GM21360 (cell line): ENCODE measurements at regions not wholly inside any gene's neighbourhood (a gene's known extent, or its start where the extent isn't known, plus 50 kb on each side); places are given as distances from the start of the nearest gene placed in this dataset.

Source experiments
- ATAC-seq: cut with Tn5 transposase; IDR thresholded peaks from one replicate; pipeline ENCODE4 v1.9.1; 2021; ENCODE audit warnings: mild to moderate bottlenecking, moderate library complexity; ENCODE audit not compliant: unreplicated experiment

DNA sequence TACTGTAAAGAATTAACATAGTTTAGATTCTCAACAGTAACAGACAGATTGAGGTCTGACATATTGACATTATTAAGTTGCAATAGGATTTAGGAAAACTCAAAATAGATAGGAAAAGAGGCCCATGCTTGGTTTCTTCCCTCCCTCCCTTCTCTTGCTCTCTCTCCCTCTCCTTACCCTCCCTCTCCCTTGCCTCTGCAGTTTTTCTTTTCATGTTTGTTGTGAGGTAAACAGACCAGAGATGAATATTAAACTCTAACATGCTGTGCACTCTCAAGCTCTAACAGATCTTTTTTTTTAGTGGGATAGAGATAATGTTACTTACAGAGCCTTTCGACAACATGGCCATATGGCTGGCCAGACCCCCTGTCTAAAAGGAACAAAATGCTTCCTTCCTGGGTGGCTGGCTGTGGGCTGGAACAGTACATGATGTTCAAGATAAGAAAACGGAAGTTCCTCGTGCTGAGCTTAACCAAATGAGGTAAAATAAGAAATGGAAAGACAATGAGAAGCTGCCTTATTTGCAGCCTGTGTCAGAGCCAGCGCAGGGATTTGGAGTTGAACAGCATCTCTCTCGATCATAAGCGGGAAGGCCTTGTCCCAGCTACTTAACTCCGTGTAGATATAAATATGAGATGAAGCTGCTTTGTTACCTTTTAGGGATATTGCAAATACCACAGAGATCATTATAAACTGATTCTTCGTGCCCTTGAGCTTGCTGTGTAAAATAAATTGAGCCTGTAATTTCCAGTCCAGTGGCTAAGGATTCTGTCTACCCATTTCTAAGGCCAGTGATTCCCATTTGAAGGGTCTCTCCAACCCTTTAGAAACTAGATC is 391.9 kb upstream of the NPVF start:
- no peak for ATAC-seq

DNA sequence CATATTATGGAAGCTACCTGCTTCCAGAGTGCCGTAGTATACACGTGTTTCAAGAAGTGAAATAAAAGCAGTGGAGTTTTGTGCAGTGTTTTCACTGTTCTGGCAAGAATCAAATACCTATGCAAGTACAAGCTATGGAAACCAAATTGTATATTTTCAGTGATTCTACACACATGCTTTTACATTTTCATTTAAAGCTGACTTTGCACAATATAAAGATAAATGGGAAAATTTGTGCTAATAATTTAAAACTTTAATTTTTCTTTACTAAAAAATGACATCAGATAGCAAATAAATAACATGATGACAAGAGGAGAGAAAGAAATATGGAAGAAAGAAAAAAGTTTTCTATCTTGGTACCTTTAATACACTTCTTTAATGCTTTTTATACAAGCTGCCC is 393.7 kb upstream of the NPVF start:
- ATAC-seq: no peak

DNA sequence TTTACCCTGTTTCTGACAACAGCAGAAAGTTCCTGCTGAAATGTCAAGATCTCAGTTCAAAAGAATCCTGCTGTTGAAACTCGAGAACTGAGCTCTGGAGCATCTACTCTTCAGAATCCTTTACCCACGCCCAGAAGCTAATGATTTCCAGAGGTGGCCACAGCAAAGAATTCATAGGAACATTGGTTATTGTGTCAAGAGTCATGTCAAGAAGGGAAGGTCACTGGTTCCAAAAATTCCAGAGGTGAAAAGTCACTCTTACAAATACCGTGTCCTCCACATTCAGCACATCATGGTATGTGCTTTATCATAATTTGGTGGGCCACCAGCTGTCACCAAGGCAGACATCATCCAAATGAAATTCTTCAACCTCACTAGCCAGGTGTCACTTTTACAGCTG is 394.4 kb upstream of the NPVF start:
- ATAC-seq: no peak

DNA sequence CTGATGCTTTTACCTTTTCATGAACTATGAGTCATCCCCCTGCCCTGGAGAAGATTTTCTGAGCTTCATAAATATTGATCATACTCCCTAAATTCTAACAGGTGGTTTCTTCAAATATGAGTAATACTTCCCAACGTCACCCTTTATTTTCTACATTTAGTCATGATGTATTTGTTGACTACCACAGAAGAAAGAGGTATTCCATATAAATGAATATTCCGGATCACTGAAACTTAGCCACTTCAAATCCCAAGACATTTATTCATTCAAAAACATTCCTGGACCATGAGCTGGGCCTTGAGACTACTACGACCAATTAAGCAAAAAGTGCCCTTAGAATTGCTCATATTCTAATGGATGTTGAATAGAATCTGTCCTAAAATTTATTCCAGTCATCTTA is 395.8 kb upstream of the NPVF start:
- ATAC-seq: no peak

DNA sequence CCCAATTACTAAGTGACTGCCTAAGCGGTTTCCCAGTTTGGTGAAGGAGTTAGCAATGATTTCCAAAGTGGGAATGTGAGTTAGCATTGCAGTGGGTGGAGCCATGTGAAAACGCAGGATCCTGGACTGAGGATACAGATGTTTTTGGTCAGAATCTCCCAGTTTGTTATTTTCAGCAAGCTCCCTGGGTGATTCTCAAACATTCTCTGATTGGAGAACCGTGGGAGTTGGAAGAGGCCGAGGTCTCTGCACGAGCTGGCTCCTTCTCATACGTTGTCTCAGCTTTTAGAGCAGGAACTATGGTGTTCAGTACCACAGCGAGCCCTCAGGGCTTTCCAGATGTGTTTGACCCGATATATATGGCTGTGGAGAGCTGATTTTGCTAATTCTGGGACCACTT is 396.5 kb upstream of the NPVF start:
- no peak for ATAC-seq

DNA sequence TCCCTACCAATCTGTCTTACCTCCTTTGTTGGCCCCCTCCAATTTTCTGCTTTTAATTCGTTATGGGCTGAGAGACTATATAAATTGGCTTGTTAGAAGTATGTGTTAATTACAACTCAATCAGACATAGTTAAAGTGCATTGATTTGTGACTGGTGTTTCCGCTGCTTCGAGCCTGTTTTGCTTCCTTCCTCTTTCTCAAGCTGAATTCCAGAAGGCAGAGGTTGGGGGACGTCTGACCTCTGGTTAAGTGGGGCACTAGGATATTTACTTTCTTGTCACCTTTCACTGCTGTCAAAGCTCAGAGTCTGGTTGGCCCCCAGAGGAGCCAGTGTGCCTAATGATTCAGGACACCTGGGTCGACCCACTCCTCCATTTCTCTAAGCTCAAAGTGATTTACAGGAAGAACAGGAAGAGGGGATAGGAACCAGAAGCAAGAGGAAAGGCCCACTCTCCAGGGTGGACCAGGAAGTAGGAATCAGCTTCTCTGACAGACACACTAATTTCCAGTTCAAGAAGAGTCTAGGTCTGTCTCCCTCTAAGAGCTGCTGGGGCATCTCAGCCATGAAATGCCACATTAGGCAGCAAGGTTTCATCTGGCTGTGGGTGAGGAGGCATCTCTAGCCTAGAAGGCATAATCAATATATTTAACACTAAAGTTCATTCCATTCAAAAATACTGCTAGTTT is 397.2 kb upstream of the NPVF start:
- no peak for ATAC-seq

DNA sequence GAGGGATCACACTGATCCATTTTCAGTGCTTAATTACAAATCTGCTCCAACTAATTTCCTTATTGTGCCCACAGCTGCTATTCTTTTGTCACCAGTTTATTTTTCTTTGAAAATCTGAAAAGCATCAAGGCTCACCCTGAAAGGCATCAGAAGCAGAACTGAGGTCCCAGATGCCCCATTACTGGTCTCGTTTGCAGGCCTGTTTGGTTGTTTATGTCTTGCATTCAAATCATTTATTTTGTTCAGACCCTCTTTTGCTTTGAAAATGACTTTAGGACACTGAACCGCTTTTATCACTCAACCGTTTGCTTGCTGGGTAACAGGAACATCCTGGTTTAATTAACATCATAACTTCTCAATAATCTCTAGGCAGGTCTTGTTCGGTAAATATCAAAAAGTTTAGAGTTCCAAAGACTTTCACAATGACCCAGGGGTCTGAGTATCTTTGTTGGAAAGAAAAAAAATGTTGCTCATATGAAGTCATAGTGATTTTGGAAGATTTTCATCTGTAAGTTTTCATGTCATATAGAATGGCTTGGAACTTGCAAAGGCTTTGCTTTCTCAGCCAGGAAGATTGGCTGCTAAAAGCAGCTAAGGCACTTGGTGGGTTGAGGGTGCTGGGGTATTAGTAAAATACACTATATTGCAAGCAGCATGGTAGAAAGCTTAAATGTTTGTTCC is 398.3 kb upstream of the NPVF start:
- ATAC-seq: no peak

DNA sequence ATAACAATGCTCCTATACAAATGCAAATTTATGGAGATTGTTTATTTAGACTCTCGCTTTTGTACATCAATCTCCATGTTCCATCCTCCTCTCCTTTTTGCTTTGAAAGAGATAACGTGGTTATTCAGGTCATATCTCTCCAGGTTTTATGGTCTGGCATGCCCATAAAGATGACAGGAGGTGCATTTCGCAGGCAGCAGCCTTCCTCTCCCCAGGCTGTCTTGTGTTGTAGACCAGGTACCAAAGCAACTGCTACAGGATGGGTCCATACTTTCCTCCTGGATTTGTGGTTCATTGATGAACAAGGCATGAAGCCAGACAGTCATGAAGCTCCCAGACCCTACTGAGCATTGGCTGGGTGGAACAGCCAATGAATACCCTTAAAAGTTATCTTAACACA is 400.2 kb upstream of the NPVF start:
- ATAC-seq: no peak

DNA sequence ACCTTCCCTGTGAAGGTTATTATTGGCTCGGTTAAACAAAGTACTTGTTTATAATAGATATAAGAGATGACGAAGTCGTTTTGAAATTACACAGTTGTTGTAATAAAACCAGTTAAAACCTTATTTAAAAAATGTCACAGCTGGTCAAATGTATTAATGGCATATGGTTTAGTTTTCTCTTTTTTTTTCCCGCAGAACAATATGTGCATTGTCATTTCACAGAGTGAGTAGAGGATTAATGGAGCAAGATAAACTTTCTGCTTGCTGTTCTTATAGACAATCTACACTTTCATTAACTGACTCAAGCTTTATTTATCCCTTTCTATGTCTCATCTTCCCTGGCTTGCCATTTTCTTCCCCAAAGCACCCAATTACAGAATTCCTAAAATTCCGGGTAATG is 404.3 kb upstream of the NPVF start:
- ATAC-seq: no peak

DNA sequence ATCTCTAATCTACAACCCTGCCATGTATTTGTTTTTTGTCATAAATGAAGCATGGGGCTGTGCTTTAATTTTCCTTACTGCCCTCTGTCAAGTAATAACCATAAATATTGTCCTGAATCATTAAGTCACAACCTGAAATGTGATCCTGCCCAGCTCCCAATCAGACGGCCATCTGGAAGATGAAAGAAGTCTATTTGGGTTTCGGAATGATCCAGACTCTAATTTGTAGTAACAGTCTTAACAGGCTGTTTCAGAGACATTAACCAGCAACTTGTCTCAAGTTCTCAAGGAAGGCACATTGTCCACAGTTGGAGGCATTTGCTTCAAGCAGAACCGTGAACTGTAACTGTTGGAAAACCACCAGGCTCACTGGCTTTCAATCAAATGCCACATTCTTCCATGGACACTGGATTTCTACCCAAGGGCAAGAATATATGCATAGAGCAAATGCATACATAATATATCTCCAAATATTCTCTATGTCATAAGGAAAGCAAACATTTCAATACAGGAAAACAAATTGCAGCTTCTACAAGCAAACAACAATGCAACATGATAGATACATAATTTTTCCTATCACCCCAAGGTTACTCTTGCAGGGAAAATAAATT is 405.2 kb upstream of the NPVF start:
- ATAC-seq: no peak

DNA sequence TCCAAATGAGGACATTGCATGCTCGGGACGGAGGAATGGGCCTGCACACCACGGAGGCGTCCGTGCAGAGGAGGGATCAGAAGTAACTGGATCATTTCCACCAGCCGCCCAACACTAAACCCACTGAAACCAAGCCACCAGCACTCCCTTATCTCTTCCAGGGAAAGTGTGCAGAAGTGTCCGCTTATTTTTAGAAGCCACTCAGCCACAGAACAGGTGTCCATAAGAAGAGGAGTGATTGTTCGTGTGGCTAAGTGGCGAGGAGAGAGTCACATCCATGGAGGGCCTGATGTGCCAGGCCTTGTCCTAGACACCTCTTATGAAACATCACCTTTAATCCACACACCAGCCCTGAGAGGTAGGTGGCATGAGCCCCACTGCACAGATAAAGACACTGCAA is 407.9 kb upstream of the NPVF start:
- no peak for ATAC-seq

DNA sequence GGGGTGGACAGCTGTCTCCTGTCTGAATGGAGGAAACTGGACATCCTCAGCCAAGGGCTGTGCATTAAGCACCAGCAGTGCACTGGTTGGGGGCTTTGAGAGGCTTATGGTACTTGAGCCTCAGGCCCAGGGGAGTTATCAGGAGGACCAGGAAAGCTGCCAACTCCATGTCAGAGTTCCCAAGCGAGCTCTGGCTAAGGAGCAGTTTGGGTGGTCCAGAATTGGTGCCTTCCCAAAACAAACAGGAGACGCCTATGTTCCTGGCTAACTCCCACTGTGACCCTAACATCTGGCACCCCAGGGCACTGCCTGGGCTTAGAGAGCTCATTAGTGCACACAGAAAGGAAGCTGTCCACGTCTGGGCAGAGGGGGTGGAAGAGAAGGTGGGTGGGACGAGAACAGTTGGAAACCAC is 408.6 kb upstream of the NPVF start:
- no peak for ATAC-seq

DNA sequence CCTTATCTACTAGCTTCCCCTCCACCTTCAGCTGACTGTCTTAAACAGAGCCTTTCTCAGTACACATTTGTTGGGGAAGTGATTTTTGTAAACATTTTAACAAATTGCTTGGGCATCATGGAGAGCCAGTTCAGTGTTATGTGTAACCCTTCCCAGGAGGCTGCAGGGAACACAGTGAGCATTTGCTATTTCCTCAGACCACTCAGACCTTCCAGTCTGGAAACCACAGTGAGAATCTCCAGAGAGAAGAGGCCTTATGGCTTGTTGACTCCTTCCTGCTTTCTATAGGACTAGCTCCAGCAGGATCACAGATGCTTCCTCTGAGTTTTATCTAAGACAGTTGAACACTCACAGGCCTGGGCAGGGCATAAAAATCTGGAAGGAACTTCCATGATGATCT is 409.8 kb upstream of the NPVF start:
- no peak for ATAC-seq

DNA sequence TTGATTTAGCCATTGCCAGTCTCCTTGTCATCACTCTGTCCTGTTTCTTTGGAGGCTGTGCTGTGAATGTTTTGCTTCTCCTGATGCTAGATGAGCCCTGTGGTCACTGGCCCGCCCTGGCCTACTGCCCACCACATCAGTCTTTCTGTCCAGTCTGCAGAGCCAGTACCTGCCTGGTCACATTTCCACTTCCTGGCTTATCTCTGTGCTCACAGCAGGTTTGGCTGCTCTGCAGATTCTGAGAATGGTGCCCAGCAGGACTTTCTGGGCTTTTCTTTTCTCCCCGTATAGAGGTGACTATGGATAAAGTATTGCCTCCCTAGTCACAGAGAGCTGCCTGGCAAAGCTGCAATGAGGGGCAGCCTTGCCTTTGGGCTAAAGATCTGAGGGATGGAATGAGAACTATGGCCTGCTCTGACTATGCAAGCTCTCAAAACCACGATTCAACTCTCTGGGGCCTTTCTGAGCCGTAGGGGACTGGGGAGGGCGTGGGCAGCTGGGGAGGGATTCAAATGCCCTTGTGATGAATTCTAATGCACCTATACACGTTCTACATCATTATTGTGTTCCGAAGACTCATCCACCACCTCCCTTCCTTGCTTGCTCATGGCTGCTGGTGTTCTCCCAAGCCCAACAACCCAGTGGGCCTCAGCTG is 410.4 kb upstream of the NPVF start:
- no peak for ATAC-seq

DNA sequence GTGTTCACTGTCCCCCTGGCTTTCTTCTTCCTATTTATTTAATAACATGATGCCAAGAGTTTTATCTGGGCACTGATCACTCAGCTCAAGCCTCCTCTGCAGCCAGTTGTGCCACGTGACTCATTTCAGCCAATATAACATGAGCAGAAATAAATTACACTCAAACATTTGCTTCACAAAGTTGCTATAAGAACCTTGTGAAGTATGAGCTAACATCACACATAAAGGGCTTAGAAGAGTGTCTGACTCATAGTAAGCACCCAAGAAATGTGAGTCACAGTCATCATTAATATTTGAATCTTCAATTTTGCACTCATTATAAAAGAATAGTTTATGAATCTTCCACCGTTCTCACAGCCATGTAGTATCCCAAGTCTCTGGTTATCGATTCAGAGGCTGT is 414.6 kb upstream of the NPVF start:
- no peak for ATAC-seq

DNA sequence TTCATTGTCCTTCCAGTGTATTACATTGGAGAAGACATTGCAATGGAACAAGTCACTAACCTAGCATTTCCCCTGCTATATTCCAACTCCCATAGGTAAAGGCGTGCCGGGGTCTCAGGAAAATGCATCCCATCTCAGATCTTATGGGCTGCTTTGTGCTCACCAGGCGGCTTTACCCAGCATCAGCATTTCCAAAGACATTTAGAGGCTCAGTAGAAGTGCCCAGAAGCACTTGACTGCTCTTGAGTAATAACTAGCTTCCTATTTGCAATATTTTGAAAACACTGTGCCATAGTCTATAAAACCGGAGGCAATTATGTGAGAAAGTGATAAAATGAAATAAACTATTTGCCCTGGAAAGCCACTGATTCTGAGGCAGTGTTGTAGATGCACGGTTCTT is 415.0 kb upstream of the NPVF start:
- ATAC-seq: no peak

DNA sequence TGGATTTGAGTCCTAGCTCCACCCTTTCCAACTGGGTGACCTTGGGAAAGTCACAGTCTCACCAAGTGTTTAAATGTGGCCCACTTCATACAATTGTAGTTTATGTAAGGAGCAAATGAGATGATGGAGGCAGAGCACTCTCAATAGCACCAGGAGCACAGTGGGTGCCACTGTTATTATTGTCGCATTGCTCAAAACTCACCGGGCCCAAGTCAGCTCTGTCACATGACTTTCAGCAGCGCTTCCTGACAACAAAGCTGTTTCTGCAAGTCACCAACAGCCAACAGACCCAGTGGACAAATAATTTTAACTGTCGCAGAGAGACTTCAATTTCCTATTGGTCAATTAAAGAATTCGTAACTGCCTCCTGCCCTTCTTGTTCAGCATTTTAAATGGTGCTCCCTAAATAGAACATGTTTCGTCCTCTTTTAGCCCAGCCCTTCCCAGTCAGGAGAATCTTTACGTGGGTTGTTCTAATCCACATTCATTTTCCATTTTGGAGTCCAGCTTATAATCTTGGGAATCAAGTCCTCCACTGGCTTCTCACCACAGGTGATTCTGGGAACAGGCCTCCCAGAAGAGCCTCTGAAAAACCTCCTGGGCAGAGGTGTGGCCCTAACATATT is 415.6 kb upstream of the NPVF start:
- no peak for ATAC-seq

DNA sequence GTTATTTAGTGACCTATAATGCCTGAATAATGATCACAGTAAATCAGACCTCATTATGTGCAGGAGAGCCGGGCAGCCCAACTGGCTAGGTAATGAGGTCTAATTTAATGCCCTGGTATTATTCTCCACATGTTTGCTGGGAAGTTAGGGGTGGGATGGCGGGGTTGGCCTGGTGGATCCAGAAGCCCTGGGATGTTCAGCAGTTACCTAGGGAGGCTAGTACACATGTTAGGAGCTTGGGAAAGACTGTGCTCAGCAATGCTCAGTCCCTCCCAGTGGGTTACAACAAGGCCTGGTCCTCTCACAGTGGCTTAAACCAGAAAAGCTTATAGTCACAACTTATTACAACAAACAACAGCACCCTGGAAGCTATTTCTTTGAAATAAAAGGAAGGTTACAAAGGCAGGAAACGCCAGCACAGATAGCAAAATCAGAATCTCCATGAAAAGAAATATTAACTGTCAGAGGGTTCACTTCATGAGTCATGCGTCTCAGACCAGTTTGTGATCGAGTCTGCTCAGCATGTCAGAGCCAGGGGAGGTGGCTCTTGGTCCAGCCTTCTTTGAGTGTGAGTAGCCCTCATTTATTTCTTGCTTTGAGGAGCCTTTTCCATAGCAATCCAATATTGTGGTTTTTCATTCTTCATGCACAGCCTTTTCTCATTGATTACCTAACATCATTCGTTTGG is 418.6 kb upstream of the NPVF start:
- ATAC-seq: no peak

DNA sequence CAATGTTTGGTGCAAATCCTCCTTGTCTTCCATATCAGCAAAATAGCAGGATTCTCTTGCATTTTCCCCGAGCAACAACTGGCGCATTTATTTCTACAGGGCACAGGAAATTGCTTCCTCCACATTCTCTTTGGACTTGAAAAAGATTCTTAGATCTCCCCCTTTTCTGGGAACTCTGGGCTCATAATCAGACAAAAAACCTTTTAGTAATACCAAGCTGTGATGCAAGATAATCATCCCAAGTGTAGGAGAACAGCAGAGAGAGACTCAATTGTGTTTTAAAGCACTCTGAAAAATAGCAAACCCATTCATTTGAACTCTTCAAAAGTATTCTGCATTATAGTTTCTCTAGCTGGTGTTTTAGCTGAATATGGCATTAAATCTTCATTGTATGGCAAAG is 419.6 kb upstream of the NPVF start:
- no peak for ATAC-seq

DNA sequence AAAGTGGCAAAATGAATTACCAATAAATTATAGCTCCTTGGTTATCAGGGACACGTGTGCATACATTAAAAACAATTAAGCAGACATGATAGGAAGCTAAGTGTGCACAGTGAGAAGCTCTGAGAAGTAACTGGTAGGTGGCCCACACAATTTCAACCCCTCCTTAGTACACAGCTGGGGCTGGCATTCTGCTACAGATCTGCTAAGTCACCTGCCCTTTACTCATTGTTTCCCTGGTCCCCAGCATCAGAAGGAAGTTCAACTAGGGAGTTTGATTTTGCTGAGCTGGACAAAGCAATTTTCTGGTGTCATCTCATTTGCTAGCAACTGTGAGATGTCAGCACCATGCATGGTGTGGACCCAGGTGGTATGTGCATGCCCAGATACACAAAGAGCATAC is 424.1 kb upstream of the NPVF start:
- no peak for ATAC-seq
